ENCODE measurements at regions not wholly inside any gene's neighbourhood (a gene's known extent, or its start where the extent isn't known, plus 50 kb on each side); places are given as distances from the start of the nearest gene placed in this dataset.
A peak's percentile ranks its signal among the peaks of the same experiment; 100 is the strongest.

- Mint-ChIP-seq H3K9me3 (ENCODE audit: insufficient read depth) (no peaks in the 10 kb centered on the region), H3K4me1 (ENCODE audit: low read depth) (peaks cover 13% of the 10 kb centered on the region), H3K4me3 (no peak overlapping the region), H3K27ac (no peak overlapping the region), H3K27me3 (ENCODE audit: low read depth) (no peaks in the 10 kb centered on the region), H3K36me3 (ENCODE audit: low read depth) (no peaks in the 10 kb centered on the region)
- POLR2A ChIA-PET: interaction anchor here (3.1 kb wide), 1 partner anchor 186 kb away, joined by 8 read pairs; the partner anchor contains the start of gene DUSP6
- ATAC-seq (no peak), DNase-seq (no peak)
- CTCF ChIA-PET: interaction anchor here (0.9 to 1.5 kb wide), 3 partner anchors 15 to 146 kb away, joined by 3 to 4 read pairs (median 3); no protein-coding TSS in a partner anchor
Measured at GRCh38 chr12:89166121-89166520, 186.2 kb downstream of the DUSP6 start.

GRCh38 chr12:89165703-89166102 lies 186.6 kb downstream of the DUSP6 start:
- H3K27me3 Mint-ChIP-seq (ENCODE audit: low read depth): no peaks in the 10 kb centered on the region
- POLR2A ChIA-PET: interaction anchor here (3.1 kb wide), 1 partner anchor 186 kb away, joined by 8 read pairs; the partner anchor contains the start of gene DUSP6
- H3K9me3 Mint-ChIP-seq (ENCODE audit: insufficient read depth): no peaks in the 10 kb centered on the region
- DNase-seq (no peak), ATAC-seq (no peak)
- no peaks in the 10 kb centered on the region for H3K36me3 Mint-ChIP-seq (ENCODE audit: low read depth)
- no peak overlapping the region for H3K4me3 Mint-ChIP-seq
- H3K27ac Mint-ChIP-seq: no peak overlapping the region
- CTCF ChIA-PET: interaction anchor here (0.9 to 1.5 kb wide), 4 partner anchors 15 to 146 kb away, joined by 3 to 4 read pairs (median 4); no protein-coding TSS in a partner anchor
- peaks cover 13% of the 10 kb centered on the region for H3K4me1 Mint-ChIP-seq (ENCODE audit: low read depth)

GRCh38 chr12:89163918-89164317 lies 188.4 kb downstream of the DUSP6 start:
- Mint-ChIP-seq H3K36me3 (ENCODE audit: low read depth) (no peaks in the 10 kb centered on the region), H3K9me3 (ENCODE audit: insufficient read depth) (no peaks in the 10 kb centered on the region), H3K27ac (no peak overlapping the region), H3K4me3 (no peak overlapping the region), H3K27me3 (ENCODE audit: low read depth) (no peaks in the 10 kb centered on the region), H3K4me1 (ENCODE audit: low read depth) (peaks cover 13% of the 10 kb centered on the region)
- no peak for DNase-seq
- ATAC-seq: no peak
- POLR2A ChIA-PET: interaction anchor here (3.1 kb wide), 1 partner anchor 188 kb away, joined by 8 read pairs; the partner anchor contains the start of gene DUSP6
- CTCF ChIA-PET: interaction anchor here (1.2 to 2.0 kb wide), 3 partner anchors 18 to 147 kb away, joined by 3 to 5 read pairs (median 4); no protein-coding TSS in a partner anchor

GRCh38 chr12:89162589-89163261 lies 189.6 kb downstream of the DUSP6 start:
- POLR2A ChIA-PET: interaction anchor here (1.8 kb wide), 1 partner anchor 189 kb away, joined by 4 read pairs; the partner anchor contains the start of gene DUSP6
- Mint-ChIP-seq H3K27ac (no peak overlapping the region), H3K9me3 (ENCODE audit: insufficient read depth) (no peaks in the 10 kb centered on the region), H3K4me1 (ENCODE audit: low read depth) (peaks cover 13% of the 10 kb centered on the region), H3K4me3 (no peak overlapping the region), H3K27me3 (ENCODE audit: low read depth) (no peaks in the 10 kb centered on the region), H3K36me3 (ENCODE audit: low read depth) (no peaks in the 10 kb centered on the region)
- DNase-seq (peak; percentile 48), ATAC-seq (peak; percentile 80)
- CTCF ChIA-PET: interaction anchor here (1.0 to 2.0 kb wide), 4 partner anchors 19 to 145 kb away, joined by 3 to 6 read pairs (median 4); no protein-coding TSS in a partner anchor

GRCh38 chr12:89161557-89161956 lies 190.7 kb downstream of the DUSP6 start:
- CTCF ChIA-PET: no interaction called here

GRCh38 chr12:89160716-89161123 lies 191.6 kb downstream of the DUSP6 start:
- Mint-ChIP-seq H3K4me1 (ENCODE audit: low read depth) (peaks cover 24% of the 10 kb centered on the region), H3K4me3 (no peak overlapping the region), H3K36me3 (ENCODE audit: low read depth) (peaks cover 2% of the 10 kb centered on the region), H3K27ac (no peak overlapping the region), H3K27me3 (ENCODE audit: low read depth) (no peaks in the 10 kb centered on the region), H3K9me3 (ENCODE audit: insufficient read depth) (no peaks in the 10 kb centered on the region)
- CTCF ChIA-PET: no interaction called here
- DNase-seq: no peak
- no peak for ATAC-seq
- POLR2A ChIA-PET: interaction anchor here (1.1 to 1.4 kb wide), 2 partner anchors 84 to 185 kb away, joined by 3 read pairs; no protein-coding TSS in a partner anchor

More at GRCh38 chr12:89161557-89161956, 190.7 kb downstream of the DUSP6 start:
- no peak overlapping the region for H3K4me3 Mint-ChIP-seq
- no peaks in the 10 kb centered on the region for H3K27me3 Mint-ChIP-seq (ENCODE audit: low read depth)
- no peak overlapping the region for H3K27ac Mint-ChIP-seq
- H3K36me3 Mint-ChIP-seq (ENCODE audit: low read depth): peaks cover 2% of the 10 kb centered on the region
- POLR2A ChIA-PET: no interaction called here
- no peak for ATAC-seq
- peaks cover 20% of the 10 kb centered on the region for H3K4me1 Mint-ChIP-seq (ENCODE audit: low read depth)
- H3K9me3 Mint-ChIP-seq (ENCODE audit: insufficient read depth): no peaks in the 10 kb centered on the region
- no peak for DNase-seq

- peaks cover 25% of the 10 kb centered on the region for H3K4me1 Mint-ChIP-seq (ENCODE audit: low read depth)
- no peak for DNase-seq
- no peaks in the 10 kb centered on the region for H3K27me3 Mint-ChIP-seq (ENCODE audit: low read depth)
- ChIA-PET CTCF (interaction anchor here (1.0 to 1.7 kb wide), 2 partner anchors 23 to 68 kb away, joined by 3 to 5 read pairs; no protein-coding TSS in a partner anchor), POLR2A (interaction anchor here (0.6 to 1.1 kb wide), 4 partner anchors 23 to 1358 kb away, joined by 3 read pairs; no protein-coding TSS in a partner anchor)
- H3K9me3 Mint-ChIP-seq (ENCODE audit: insufficient read depth): no peaks in the 10 kb centered on the region
- H3K36me3 Mint-ChIP-seq (ENCODE audit: low read depth): peaks cover 8% of the 10 kb centered on the region
- ATAC-seq: no peak
- H3K4me3 Mint-ChIP-seq: no peak overlapping the region
- no peak overlapping the region for H3K27ac Mint-ChIP-seq
Measured at GRCh38 chr12:89157413-89157812, 194.9 kb downstream of the DUSP6 start.

GRCh38 chr12:89156862-89157262 lies 195.4 kb downstream of the DUSP6 start:
- peaks cover 8% of the 10 kb centered on the region for H3K36me3 Mint-ChIP-seq (ENCODE audit: low read depth)
- DNase-seq: no peak
- CTCF ChIA-PET: interaction anchor here (0.8 to 1.7 kb wide), 5 partner anchors 14 to 194 kb away, joined by 3 to 5 read pairs (median 3); no protein-coding TSS in a partner anchor
- peak overlapping the region; percentile 65 for H3K27ac Mint-ChIP-seq
- ATAC-seq: no peak
- POLR2A ChIA-PET: interaction anchor here (0.7 to 1.1 kb wide), 4 partner anchors 24 to 1359 kb away, joined by 3 read pairs; no protein-coding TSS in a partner anchor
- no peaks in the 10 kb centered on the region for H3K9me3 Mint-ChIP-seq (ENCODE audit: insufficient read depth)
- H3K27me3 Mint-ChIP-seq (ENCODE audit: low read depth): no peaks in the 10 kb centered on the region
- no peak overlapping the region for H3K4me3 Mint-ChIP-seq
- peaks cover 25% of the 10 kb centered on the region for H3K4me1 Mint-ChIP-seq (ENCODE audit: low read depth)

GRCh38 chr12:89156340-89156739 lies 196.0 kb downstream of the DUSP6 start:
- CTCF ChIA-PET: interaction anchor here (0.8 to 1.1 kb wide), 4 partner anchors 15 to 195 kb away, joined by 3 to 4 read pairs (median 4); no protein-coding TSS in a partner anchor
- POLR2A ChIA-PET: interaction anchor here (0.7 to 1.1 kb wide), 3 partner anchors 24 to 178 kb away, joined by 3 read pairs; no protein-coding TSS in a partner anchor

GRCh38 chr12:89155826-89156225 lies 196.5 kb downstream of the DUSP6 start:
- H3K4me1 Mint-ChIP-seq (ENCODE audit: low read depth): peaks cover 25% of the 10 kb centered on the region
- no peaks in the 10 kb centered on the region for H3K9me3 Mint-ChIP-seq (ENCODE audit: insufficient read depth)
- H3K36me3 Mint-ChIP-seq (ENCODE audit: low read depth): peaks cover 8% of the 10 kb centered on the region
- no peak for DNase-seq
- H3K27ac Mint-ChIP-seq: no peak overlapping the region
- H3K27me3 Mint-ChIP-seq (ENCODE audit: low read depth): no peaks in the 10 kb centered on the region
- ATAC-seq: no peak
- CTCF ChIA-PET: interaction anchor here (1.1 kb wide), 1 partner anchor 89 kb away, joined by 4 read pairs; no protein-coding TSS in a partner anchor
- H3K4me3 Mint-ChIP-seq: no peak overlapping the region
- POLR2A ChIA-PET: no interaction called here

More at GRCh38 chr12:89156340-89156739, 196.0 kb downstream of the DUSP6 start:
- Mint-ChIP-seq H3K27me3 (ENCODE audit: low read depth) (no peaks in the 10 kb centered on the region), H3K36me3 (ENCODE audit: low read depth) (peaks cover 8% of the 10 kb centered on the region), H3K4me1 (ENCODE audit: low read depth) (peaks cover 25% of the 10 kb centered on the region), H3K27ac (peak overlapping the region; percentile 65), H3K4me3 (no peak overlapping the region), H3K9me3 (ENCODE audit: insufficient read depth) (no peaks in the 10 kb centered on the region)
- no peak for ATAC-seq
- no peak for DNase-seq

- POLR2A ChIA-PET: no interaction called here
Measured at GRCh38 chr12:89154743-89155499, 197.4 kb downstream of the DUSP6 start.

More at GRCh38 chr12:89154743-89155499, 197.4 kb downstream of the DUSP6 start:
- Mint-ChIP-seq H3K27ac (no peak overlapping the region), H3K36me3 (ENCODE audit: low read depth) (peaks cover 11% of the 10 kb centered on the region), H3K27me3 (ENCODE audit: low read depth) (no peaks in the 10 kb centered on the region), H3K4me3 (no peak overlapping the region), H3K4me1 (ENCODE audit: low read depth) (peaks cover 25% of the 10 kb centered on the region), H3K9me3 (ENCODE audit: insufficient read depth) (no peaks in the 10 kb centered on the region)
- DNase-seq (no peak), ATAC-seq (no peak)
- CTCF ChIA-PET: interaction anchor here (1.0 kb wide), 1 partner anchor 307 kb away, joined by 4 read pairs; no protein-coding TSS in a partner anchor

Data from activated CD8-positive, alpha-beta T cell treated with anti-CD3 and anti-CD28 coated beads, Interleukin-2, amount 10 ng/mL, durations not matched to agents 7 days and 5 days (primary cell).